GM18907 (cell line): ENCODE measurements at regions not wholly inside any gene's neighbourhood (a gene's known extent, or its start where the extent isn't known, plus 50 kb on each side); places are given as distances from the start of the nearest gene placed in this dataset.
"Not testable (repeated sequence)": the region's sequence is repeated elsewhere in the genome, so short reads cannot be mapped to it uniquely, and the experiment has no call there.

Experiments
- ATAC-seq: cut with Tn5 transposase; IDR thresholded peaks from one replicate; pipeline ENCODE4 v1.9.1; 2021; ENCODE audit warnings: mild to moderate bottlenecking, moderate library complexity; ENCODE audit not compliant: unreplicated experiment

GRCh38 chr14:105747503-105748203, 221.3 kb downstream of the TMEM121 start:
- ATAC-seq, result peak; percentile 65

GRCh38 chr14:105748204-105748578, 221.8 kb downstream of the TMEM121 start:
- peak; percentile 59 for ATAC-seq

GRCh38 chr14:105748710-105749109, 222.3 kb downstream of the TMEM121 start:
- not testable (repeated sequence) for ATAC-seq

GRCh38 chr14:105749870-105750541, 223.6 kb downstream of the TMEM121 start:
- not testable (repeated sequence) for ATAC-seq

GRCh38 chr14:105751291-105751751, 224.9 kb downstream of the TMEM121 start:
- ATAC-seq, result not testable (repeated sequence)

- ATAC-seq, result not testable (repeated sequence)
Measured at GRCh38 chr14:105752420-105752819, 226.0 kb downstream of the TMEM121 start.

GRCh38 chr14:105760691-105761344, 234.4 kb downstream of the TMEM121 start:
- ATAC-seq, result no peak

- not testable (repeated sequence) for ATAC-seq
Measured at GRCh38 chr14:105761345-105761740, 235.0 kb downstream of the TMEM121 start.

GRCh38 chr14:105761842-105762241, 235.5 kb downstream of the TMEM121 start:
- ATAC-seq, result no peak

- ATAC-seq, result not testable (repeated sequence)
Measured at GRCh38 chr14:105762262-105762661, 235.9 kb downstream of the TMEM121 start.

- ATAC-seq, result not testable (repeated sequence)
Measured at GRCh38 chr14:105764254-105764901, 238.0 kb downstream of the TMEM121 start.

GRCh38 chr14:105765072-105765825, 238.9 kb downstream of the TMEM121 start:
- not testable (repeated sequence) for ATAC-seq

- no peak for ATAC-seq
Measured at GRCh38 chr14:105765893-105766614, 239.7 kb downstream of the TMEM121 start.

- ATAC-seq, result no peak
Measured at GRCh38 chr14:105767315-105767714, 240.9 kb downstream of the TMEM121 start.

GRCh38 chr14:105768039-105768438, 241.7 kb downstream of the TMEM121 start:
- ATAC-seq, result not testable (repeated sequence)

- ATAC-seq, result not testable (repeated sequence)
Measured at GRCh38 chr14:105769061-105769730, 242.8 kb downstream of the TMEM121 start.

GRCh38 chr14:105770619-105771216, 244.3 kb downstream of the TMEM121 start:
- ATAC-seq, result not testable (repeated sequence)

GRCh38 chr14:105771261-105772226, 245.2 kb downstream of the TMEM121 start:
- ATAC-seq, result not testable (repeated sequence)
